Caco-2 (cell line): ENCODE measurements at regions not wholly inside any gene's neighbourhood (a gene's known extent, or its start where the extent isn't known, plus 50 kb on each side); places are given as distances from the start of the nearest gene placed in this dataset.
"Not testable (repeated sequence)": the region's sequence is repeated elsewhere in the genome, so short reads cannot be mapped to it uniquely, and the experiment has no call there.

Source experiments
- BruUV-seq: library from RNA; stranded (reverse); fragments of 400-500 nt; replicated peaks from 2 replicates; lab custom pipeline; 2021; lab: Mats Ljungman, UMichigan
- CTCF ChIA-PET: fragments of 300-600 bp; sonication (Branson Sonifier 250); formaldehyde crosslinking; loops from one replicate; lab custom pipeline; 2022; ENCODE audit warnings: antibody characterized with exemption; lab: Charles Lee
- POLR2A ChIA-PET: fragments of 300-600 bp; sonication (Branson Sonifier 250); formaldehyde crosslinking; loops from one replicate; lab custom pipeline; 2022; ENCODE audit warnings: antibody characterized with exemption; lab: Charles Lee
- DNase-seq, 2 experiments: peaks; one replicate each; pipeline versions ENCODE4 v3.0.0 to v3.0.0-alpha.2; 2020 to 2022
- H3K27me3 ChIP-seq: replicated peaks from 2 replicates; pipeline ENCODE4 v1.6.0; 2011; ENCODE audit warnings: low read length; ENCODE audit not compliant: control insufficient read depth, insufficient read depth
- H3K36me3 ChIP-seq: 2 replicates; pipeline ENCODE4 v1.5.1; 2011; ENCODE audit warnings: low read length; ENCODE audit not compliant: control insufficient read depth, insufficient read depth
- H3K4me1 ChIP-seq: fragments of 250-450 bp; sonication (Bioruptor Pico); 2 replicates; pipeline ENCODE4 v1.5.1; 2020; ENCODE audit warnings: mild to moderate bottlenecking
- H3K4me3 ChIP-seq: 2 replicates; pipeline ENCODE4 v1.5.1; 2011; ENCODE audit warnings: low read depth, mild to moderate bottlenecking, control low read depth, low read length
- H3K9me3 ChIP-seq: fragments of 250-450 bp; sonication (Bioruptor Pico); 2 replicates; pipeline ENCODE4 v1.5.1; 2020; ENCODE audit warnings: mild to moderate bottlenecking, moderate library complexity
- H3K27ac Mint-ChIP-seq: one replicate; pipeline ENCODE4 v1.8.0; 2022; ENCODE audit warnings: mixed read lengths; ENCODE audit not compliant: unreplicated experiment
- H3K27me3 Mint-ChIP-seq: one replicate; pipeline ENCODE4 v1.8.0; 2022; ENCODE audit warnings: mixed read lengths; ENCODE audit not compliant: insufficient read depth, unreplicated experiment
- H3K36me3 Mint-ChIP-seq: one replicate; pipeline ENCODE4 v1.8.0; 2022; ENCODE audit warnings: mild to moderate bottlenecking, mixed read lengths; ENCODE audit not compliant: insufficient read depth, unreplicated experiment
- H3K4me1 Mint-ChIP-seq: one replicate; pipeline ENCODE4 v1.8.0; 2022; ENCODE audit warnings: low read depth, mixed read lengths; ENCODE audit not compliant: unreplicated experiment
- H3K4me3 Mint-ChIP-seq: one replicate; pipeline ENCODE4 v1.8.0; 2022; ENCODE audit warnings: mild to moderate bottlenecking, moderate library complexity, mixed read lengths; ENCODE audit not compliant: unreplicated experiment
- H3K9me3 Mint-ChIP-seq: one replicate; pipeline ENCODE4 v1.8.0; 2022; ENCODE audit warnings: mixed read lengths; ENCODE audit not compliant: unreplicated experiment
- intact Hi-C: fragments of 100-400 bp; cut with micrococcal nuclease; formaldehyde crosslinking; loops from one replicate; pipeline ENCODE4 v1.10.0; 2022; ENCODE audit not compliant: unreplicated experiment

DNA sequence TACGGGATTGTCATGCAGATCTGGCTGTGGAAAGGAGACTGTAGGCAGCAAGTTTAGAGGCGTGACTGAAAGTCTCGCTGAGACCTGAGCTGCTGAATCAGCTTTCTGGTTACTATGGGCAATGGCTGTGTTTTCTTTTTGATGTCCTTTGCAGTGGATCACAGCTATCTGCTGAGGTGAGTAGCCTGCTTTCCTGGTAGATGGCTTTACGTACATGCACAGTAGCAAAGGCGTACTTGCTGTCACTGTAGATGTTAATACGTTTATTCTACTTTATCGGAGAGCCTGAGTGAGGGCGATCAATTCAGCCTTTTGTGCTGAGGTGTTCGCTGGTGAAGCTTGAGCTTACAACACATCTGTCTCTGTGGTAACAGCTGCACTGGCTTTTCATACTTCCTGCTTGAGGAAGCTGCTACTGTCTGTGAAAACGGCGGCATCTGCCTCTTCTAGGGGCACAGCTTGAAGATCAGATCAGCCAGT is 92.9 kb upstream of the FAM90A1 start:
- H3K9me3 ChIP-seq, H3K36me3 Mint-ChIP-seq, H3K27me3 ChIP-seq, POLR2A ChIA-PET, BruUV-seq, intact Hi-C loops, H3K4me3 ChIP-seq, H3K36me3 ChIP-seq, H3K27me3 Mint-ChIP-seq, H3K4me3 Mint-ChIP-seq, CTCF ChIA-PET, H3K27ac Mint-ChIP-seq, H3K9me3 Mint-ChIP-seq: not testable (repeated sequence)
- H3K4me1 ChIP-seq: peaks cover 35% of the 10 kb centered on the region
- DNase-seq: peak in 1 of 2 experiments; percentile 10
- H3K4me1 Mint-ChIP-seq: peaks cover 49% of the 10 kb centered on the region

DNA sequence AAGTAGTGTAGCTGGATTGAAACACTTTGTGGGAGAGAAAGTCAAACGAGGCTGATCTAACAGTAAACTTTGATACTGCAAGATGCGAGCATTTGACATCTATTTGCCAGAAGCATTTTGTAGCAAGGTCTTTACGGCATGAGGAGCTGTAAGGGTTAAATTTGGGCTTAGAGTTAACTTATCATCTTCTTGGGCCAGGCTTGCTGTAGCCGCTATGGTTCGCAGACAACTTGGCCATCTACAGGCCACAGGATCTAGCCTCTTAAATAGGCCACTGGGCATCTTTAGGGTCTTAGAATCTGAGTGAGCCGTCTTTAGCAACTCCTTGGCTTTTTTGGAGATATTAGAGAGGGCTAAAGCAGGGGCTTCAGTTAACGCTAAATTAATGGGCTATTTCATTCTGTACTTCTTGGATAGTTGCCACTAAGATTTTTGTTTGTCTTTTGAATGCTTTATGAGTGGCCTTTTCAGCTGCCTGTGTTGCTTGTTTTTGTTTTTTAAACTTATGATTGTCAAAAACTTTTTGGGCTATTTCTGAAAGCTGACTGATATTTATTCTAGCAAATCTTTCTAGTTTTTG is 93.5 kb upstream of the FAM90A1 start:
- POLR2A ChIA-PET, DNase-seq: not testable (repeated sequence)

DNA sequence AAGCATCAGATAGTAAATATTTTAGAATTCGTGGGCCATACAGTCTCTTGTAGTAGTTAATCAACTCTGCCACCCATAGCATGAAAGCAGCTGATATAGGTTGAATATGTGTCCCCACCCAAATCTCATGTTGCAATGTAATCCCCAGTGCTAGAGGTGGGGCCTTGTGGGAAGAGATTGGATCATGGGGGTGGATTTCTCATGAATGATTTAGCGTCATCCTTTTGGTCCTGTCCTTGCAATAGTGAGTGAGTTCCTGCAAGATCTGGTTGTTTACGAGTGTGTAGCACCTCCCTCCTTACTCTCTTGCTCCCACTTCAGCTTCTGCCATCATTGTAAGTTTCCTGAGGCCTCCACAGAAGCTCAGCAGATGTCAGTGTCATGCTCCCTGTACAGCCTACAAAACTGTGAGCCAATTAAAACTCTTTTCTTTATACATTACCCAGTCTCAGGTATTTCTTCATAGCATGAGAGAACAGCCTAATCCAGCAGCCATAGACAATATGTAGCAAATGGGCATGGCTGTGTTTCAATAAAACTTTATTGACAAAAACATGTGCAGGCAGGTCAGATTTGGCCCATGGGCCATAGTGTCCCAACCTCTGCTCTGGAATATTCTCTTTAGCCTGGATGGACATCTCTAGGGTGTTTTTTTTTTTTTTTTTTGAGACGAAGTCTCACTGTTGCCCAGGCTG is 97.9 kb upstream of the FAM90A1 start:
- not testable (repeated sequence) for H3K27ac Mint-ChIP-seq, BruUV-seq

More for the DNA sequence above, 93.5 kb upstream of the FAM90A1 start:
- H3K36me3 Mint-ChIP-seq, H3K27me3 ChIP-seq, H3K27ac Mint-ChIP-seq, H3K27me3 Mint-ChIP-seq, intact Hi-C loops, H3K4me3 Mint-ChIP-seq, BruUV-seq, CTCF ChIA-PET, H3K36me3 ChIP-seq, H3K9me3 Mint-ChIP-seq, H3K4me3 ChIP-seq, H3K9me3 ChIP-seq: not testable (repeated sequence)
- peaks cover 49% of the 10 kb centered on the region for H3K4me1 Mint-ChIP-seq
- peaks cover 36% of the 10 kb centered on the region for H3K4me1 ChIP-seq

DNA sequence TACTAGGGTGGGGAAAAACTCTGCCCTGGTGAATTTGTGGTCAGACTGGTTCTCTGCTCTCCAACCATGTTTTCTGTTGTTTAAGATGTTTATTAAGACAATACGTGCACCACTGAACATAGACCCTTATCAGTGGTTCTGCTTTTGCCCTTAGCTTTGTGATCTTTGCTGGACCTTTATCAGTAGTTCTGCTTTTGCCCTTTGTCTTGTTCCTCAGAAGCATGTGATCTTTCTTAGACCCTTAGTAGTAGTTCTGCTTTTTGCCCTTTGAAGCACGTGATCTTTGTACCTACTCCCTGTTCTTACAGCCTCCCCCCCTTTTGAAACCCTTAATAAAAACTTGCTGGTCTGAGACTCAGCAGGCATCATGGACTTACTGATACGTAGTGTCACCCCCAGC is 101.4 kb upstream of the FAM90A1 start:
- POLR2A ChIA-PET, H3K27ac Mint-ChIP-seq, H3K27me3 ChIP-seq, H3K4me3 Mint-ChIP-seq, H3K9me3 ChIP-seq, BruUV-seq, CTCF ChIA-PET, H3K36me3 Mint-ChIP-seq, H3K27me3 Mint-ChIP-seq, H3K36me3 ChIP-seq, H3K4me1 Mint-ChIP-seq, intact Hi-C loops, H3K4me3 ChIP-seq: not testable (repeated sequence)
- DNase-seq: peak in 1 of 2 experiments; percentile 27
- H3K9me3 Mint-ChIP-seq: peaks cover 23% of the 10 kb centered on the region
- H3K4me1 ChIP-seq: peaks cover 14% of the 10 kb centered on the region

More for the DNA sequence above, 97.9 kb upstream of the FAM90A1 start:
- CTCF ChIA-PET, H3K4me3 ChIP-seq, H3K4me3 Mint-ChIP-seq, POLR2A ChIA-PET, intact Hi-C loops, H3K36me3 ChIP-seq, H3K27me3 Mint-ChIP-seq, H3K27me3 ChIP-seq, DNase-seq, H3K9me3 ChIP-seq, H3K36me3 Mint-ChIP-seq: not testable (repeated sequence)
- H3K9me3 Mint-ChIP-seq: peaks cover 23% of the 10 kb centered on the region
- peaks cover 15% of the 10 kb centered on the region for H3K4me1 ChIP-seq
- H3K4me1 Mint-ChIP-seq: peaks cover 22% of the 10 kb centered on the region

DNA sequence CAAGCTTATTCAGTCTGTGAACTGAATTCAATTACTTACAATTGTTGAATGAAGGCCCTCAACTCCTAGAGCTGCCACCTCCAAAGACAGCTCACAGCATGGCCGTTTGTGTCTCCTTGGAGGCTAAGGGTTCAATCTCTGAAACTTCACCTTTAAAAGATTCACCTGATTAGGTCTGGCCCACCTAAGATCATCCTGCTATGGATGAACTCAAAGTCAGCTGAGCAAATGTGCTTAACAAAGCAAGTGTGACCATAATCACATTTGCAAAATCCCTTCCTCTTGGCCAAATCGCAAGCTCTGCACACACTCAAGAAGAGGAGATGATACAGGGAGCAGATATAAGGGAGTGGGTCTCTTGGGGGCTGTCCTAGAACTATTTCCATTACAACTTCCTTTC is 105.0 kb upstream of the FAM90A1 start:
- CTCF ChIA-PET, H3K4me3 ChIP-seq, H3K4me3 Mint-ChIP-seq, POLR2A ChIA-PET, H3K27me3 Mint-ChIP-seq, H3K4me1 ChIP-seq, DNase-seq, BruUV-seq, H3K4me1 Mint-ChIP-seq, H3K27ac Mint-ChIP-seq, H3K9me3 ChIP-seq, H3K36me3 Mint-ChIP-seq, H3K27me3 ChIP-seq, H3K36me3 ChIP-seq, intact Hi-C loops: not testable (repeated sequence)
- peaks cover 21% of the 10 kb centered on the region for H3K9me3 Mint-ChIP-seq

DNA sequence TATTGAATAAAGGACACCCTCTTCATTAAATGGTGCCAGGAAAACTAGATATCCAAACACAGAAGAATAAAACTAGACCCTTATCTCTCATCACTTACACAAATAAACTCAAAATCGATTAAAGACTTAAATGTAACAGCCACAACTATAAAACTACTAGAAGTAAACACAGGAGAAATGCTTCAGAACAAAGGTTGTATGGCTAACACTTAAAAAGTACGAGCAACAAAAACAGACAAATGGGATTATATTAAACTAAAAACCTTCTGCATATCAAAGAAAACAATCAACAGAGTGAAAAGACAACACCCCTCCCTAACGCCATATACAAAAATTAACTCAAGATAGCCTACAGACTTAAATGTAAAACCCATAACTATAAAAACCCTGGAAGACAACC is 104.7 kb upstream of the CLEC6A start:
- DNase-seq, H3K9me3 Mint-ChIP-seq, H3K36me3 ChIP-seq, H3K4me1 ChIP-seq, H3K4me3 ChIP-seq, POLR2A ChIA-PET, intact Hi-C loops, H3K27me3 ChIP-seq, CTCF ChIA-PET, H3K9me3 ChIP-seq, BruUV-seq, H3K27ac Mint-ChIP-seq, H3K36me3 Mint-ChIP-seq, H3K4me1 Mint-ChIP-seq, H3K4me3 Mint-ChIP-seq: not testable (repeated sequence)
- H3K27me3 Mint-ChIP-seq: peaks cover 30% of the 10 kb centered on the region

DNA sequence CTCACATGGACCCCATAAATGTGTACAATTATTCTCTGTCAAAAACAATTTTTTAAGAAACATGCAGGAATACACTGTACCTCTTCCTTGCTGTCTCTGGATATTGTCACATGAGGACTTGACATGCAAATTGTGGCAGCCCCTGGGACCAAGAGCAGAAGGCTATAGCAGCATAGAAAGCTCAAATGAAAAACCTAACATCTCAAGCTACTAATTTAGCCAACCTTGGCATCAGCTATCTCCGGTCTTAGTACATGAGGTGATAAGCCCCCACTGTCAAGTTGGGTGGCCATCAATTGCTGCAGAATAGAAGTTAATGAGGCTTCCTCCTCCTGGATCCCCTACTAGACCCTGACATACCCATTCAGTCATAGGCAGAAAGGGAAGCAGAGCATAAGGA is 101.0 kb upstream of the CLEC6A start:
- intact Hi-C loops, POLR2A ChIA-PET, BruUV-seq, H3K9me3 ChIP-seq, H3K27me3 ChIP-seq, DNase-seq, H3K4me1 Mint-ChIP-seq, H3K4me3 ChIP-seq, H3K4me1 ChIP-seq, H3K4me3 Mint-ChIP-seq, H3K36me3 Mint-ChIP-seq, H3K9me3 Mint-ChIP-seq, H3K36me3 ChIP-seq, H3K27ac Mint-ChIP-seq, CTCF ChIA-PET: not testable (repeated sequence)
- peaks cover 42% of the 10 kb centered on the region for H3K27me3 Mint-ChIP-seq
